ENCODE measurements at regions not wholly inside any gene's neighbourhood (a gene's known extent, or its start where the extent isn't known, plus 50 kb on each side); places are given as distances from the start of the nearest gene placed in this dataset.
A peak's percentile ranks its signal among the peaks of the same experiment; 100 is the strongest.
"Not testable (repeated sequence)": the region's sequence is repeated elsewhere in the genome, so short reads cannot be mapped to it uniquely, and the experiment has no call there.

DNA sequence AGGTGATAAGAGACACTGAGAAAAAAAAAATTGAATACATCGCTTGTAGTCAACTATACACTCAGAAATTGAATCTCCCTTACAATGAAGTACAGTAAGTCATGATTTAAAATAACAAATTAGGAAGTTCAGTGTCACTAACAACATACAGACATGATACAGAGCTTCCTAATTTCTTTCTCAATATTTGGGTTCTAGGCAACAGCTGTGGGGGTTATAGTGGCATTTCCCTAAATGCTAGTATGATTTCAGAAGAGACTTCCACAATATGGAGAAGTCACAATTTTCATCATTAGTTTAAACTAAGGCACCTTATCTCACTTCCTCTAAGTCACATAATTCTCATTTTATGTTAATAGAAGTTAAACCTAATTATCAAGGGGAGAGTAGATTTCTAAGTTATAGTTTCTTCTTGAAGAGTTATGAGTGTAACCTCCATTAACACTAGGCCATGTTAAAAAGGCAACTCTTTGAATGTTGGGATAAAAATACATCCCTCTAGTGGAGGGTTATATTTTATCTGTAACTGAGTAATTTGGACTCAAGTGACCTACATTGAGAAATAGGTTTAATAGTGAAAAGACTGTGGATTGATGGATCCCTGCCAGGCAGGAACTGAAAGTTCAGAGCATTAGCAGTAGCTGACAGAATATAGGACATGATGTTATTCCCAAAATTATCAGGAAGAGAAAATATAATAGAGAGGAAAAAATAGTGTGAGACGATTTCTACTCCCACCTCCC, 286.0 kb upstream of the SUCLG2 start:
- TF ChIP-seq, protein P1, sequence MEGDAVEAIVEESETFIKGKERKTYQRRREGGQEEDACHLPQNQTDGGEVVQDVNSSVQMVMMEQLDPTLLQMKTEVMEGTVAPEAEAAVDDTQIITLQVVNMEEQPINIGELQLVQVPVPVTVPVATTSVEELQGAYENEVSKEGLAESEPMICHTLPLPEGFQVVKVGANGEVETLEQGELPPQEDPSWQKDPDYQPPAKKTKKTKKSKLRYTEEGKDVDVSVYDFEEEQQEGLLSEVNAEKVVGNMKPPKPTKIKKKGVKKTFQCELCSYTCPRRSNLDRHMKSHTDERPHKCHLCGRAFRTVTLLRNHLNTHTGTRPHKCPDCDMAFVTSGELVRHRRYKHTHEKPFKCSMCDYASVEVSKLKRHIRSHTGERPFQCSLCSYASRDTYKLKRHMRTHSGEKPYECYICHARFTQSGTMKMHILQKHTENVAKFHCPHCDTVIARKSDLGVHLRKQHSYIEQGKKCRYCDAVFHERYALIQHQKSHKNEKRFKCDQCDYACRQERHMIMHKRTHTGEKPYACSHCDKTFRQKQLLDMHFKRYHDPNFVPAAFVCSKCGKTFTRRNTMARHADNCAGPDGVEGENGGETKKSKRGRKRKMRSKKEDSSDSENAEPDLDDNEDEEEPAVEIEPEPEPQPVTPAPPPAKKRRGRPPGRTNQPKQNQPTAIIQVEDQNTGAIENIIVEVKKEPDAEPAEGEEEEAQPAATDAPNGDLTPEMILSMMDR (IDR thresholded peaks at IDR 0.05; ENCODE audit: insufficient read depth, low read length, severe bottlenecking): no peak
- Histone ChIP-seq H3K27me3 (ENCODE audit: control insufficient read depth, insufficient read depth, low read length) (no peaks in the 10 kb centered on the region), H3K36me3 (ENCODE audit: control insufficient read depth, insufficient read depth, low read length) (no peaks in the 10 kb centered on the region), H3K4me3 (ENCODE audit: low read depth, low read length) (no peak overlapping the region)
- DNase-seq (ENCODE audit: low read depth) (peak; percentile 2), FAIRE-seq (no peak)

- no peak for DNase-seq (ENCODE audit: low read depth)
- no peaks in the 10 kb centered on the region for H3K36me3 ChIP-seq (ENCODE audit: control insufficient read depth, insufficient read depth, low read length)
- no peak for FAIRE-seq
- no peak overlapping the region for H3K4me3 ChIP-seq (ENCODE audit: low read depth, low read length)
- no peaks in the 10 kb centered on the region for H3K27me3 ChIP-seq (ENCODE audit: control insufficient read depth, insufficient read depth, low read length)
- TF ChIP-seq, protein P1 (IDR thresholded peaks at IDR 0.05; ENCODE audit: insufficient read depth, low read length, severe bottlenecking): no peak
Observed at GRCh38 chr3:67937498-67938118, 283.2 kb upstream of the SUCLG2 start.

- FAIRE-seq; H3K36me3 ChIP-seq (ENCODE audit: control insufficient read depth, insufficient read depth, low read length); H3K27me3 ChIP-seq (ENCODE audit: control insufficient read depth, insufficient read depth, low read length); H3K4me3 ChIP-seq (ENCODE audit: low read depth, low read length): not testable (repeated sequence)
- DNase-seq (ENCODE audit: low read depth): peak; percentile 6
Observed at GRCh38 chr3:67930394-67930793, 276.0 kb upstream of the SUCLG2 start.

DNA sequence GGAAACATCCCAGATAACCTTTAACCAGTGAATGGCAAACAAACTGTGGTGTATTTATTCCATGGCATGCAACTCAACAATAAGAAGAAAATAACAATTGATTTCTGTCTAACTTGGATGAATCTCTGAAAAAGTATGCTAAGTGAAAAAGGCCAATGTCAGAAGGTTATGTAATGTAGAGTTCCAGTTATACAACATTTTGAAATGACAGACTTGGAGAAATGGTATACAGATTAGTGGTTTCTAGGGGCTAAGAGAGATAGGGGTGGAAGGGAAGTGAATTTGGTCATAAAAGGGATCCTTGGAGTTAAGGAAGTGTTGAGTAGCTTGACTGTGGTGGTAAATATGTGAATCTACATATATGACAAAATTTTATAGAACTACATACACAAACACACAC, 269.4 kb upstream of the SUCLG2 start:
- H3K27me3 ChIP-seq (ENCODE audit: control insufficient read depth, insufficient read depth, low read length): no peaks in the 10 kb centered on the region
- no peak for DNase-seq (ENCODE audit: low read depth)
- H3K4me3 ChIP-seq (ENCODE audit: low read depth, low read length): no peak overlapping the region
- no peak for FAIRE-seq
- no peaks in the 10 kb centered on the region for H3K36me3 ChIP-seq (ENCODE audit: control insufficient read depth, insufficient read depth, low read length)
- TF ChIP-seq, protein P1 (IDR thresholded peaks at IDR 0.05; ENCODE audit: insufficient read depth, low read length, severe bottlenecking): no peak

- no peaks in the 10 kb centered on the region for H3K36me3 ChIP-seq (ENCODE audit: control insufficient read depth, insufficient read depth, low read length)
- FAIRE-seq: no peak
- no peak for DNase-seq (ENCODE audit: low read depth)
- H3K27me3 ChIP-seq (ENCODE audit: control insufficient read depth, insufficient read depth, low read length): no peaks in the 10 kb centered on the region
- no peak overlapping the region for H3K4me3 ChIP-seq (ENCODE audit: low read depth, low read length)
- TF ChIP-seq, protein P1 (IDR thresholded peaks at IDR 0.05; ENCODE audit: insufficient read depth, low read length, severe bottlenecking): no peak
Observed at GRCh38 chr3:67920969-67921368, 266.6 kb upstream of the SUCLG2 start.

DNA sequence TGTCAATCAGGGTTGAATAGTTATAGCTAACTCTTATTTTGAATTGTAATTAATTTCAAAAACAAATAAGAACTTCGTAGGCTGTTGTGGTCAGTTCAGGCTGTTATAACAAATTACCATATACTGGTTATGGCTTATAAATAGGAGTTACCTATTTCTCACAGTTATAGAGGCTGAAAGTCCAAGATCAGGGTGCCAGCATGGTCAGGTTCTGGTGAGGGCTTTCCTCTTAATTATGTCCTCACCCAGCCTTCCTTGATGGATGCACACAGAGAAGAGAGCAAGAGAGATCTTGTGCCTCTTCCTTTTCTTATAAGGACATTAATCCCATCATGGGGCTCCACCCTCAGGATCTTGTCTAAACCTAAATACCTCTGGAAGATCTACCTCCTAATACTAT, 265.9 kb upstream of the SUCLG2 start:
- Histone ChIP-seq H3K4me3 (ENCODE audit: low read depth, low read length) (no peak overlapping the region), H3K27me3 (ENCODE audit: control insufficient read depth, insufficient read depth, low read length) (no peaks in the 10 kb centered on the region), H3K36me3 (ENCODE audit: control insufficient read depth, insufficient read depth, low read length) (no peaks in the 10 kb centered on the region)
- FAIRE-seq (no peak), DNase-seq (ENCODE audit: low read depth) (no peak)
- TF ChIP-seq, protein P1 (IDR thresholded peaks at IDR 0.05; ENCODE audit: insufficient read depth, low read length, severe bottlenecking): no peak
